ENCODE measurements at regions not wholly inside any gene's neighbourhood (a gene's known extent, or its start where the extent isn't known, plus 50 kb on each side); places are given as distances from the start of the nearest gene placed in this dataset.

DNA sequence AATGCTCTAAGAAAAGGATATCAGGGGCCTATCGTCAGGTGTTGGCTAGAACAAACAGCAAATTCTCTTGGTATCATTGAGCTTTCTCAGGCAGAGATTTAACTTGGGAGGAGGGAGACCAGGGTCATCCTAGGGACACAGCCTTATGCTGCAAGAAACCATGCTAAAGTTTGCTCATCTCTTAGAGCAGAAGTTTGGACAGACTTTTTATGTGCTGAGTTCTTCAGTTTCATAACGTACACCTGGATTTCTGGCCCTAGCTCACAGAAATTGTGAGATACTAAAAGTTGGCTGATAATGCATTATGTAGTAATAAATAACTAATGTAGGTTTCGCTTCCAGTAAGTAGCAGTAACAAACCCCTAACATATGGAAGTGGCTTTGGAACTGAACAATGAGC is 1359.8 kb upstream of the CDH9 start:
- TF ChIP-seq CTCF (IDR thresholded peaks at IDR 0.05) (no peak), POLR2AphosphoS5 (IDR thresholded peaks at IDR 0.05) (no peak), POLR2A (IDR thresholded peaks at IDR 0.05; ENCODE audit: low read depth) (no peak), EP300 (IDR thresholded peaks at IDR 0.05) (no peak)
